Common myeloid progenitor, CD34-positive (primary cell): ENCODE measurements at regions not wholly inside any gene's neighbourhood (a gene's known extent, or its start where the extent isn't known, plus 50 kb on each side); places are given as distances from the start of the nearest gene placed in this dataset.

Experiments
- CTCF ChIA-PET: fragments of 350-600 bp; sonication (Branson Sonifier 250); formaldehyde crosslinking; loops from one replicate; lab custom pipeline; 2021; ENCODE audit warnings: antibody characterized with exemption; lab: Charles Lee
- POLR2A ChIA-PET: fragments of 350-600 bp; sonication (Branson Sonifier 250); formaldehyde crosslinking; loops from one replicate; lab custom pipeline; 2021; ENCODE audit warnings: antibody characterized with exemption; lab: Charles Lee
- DNase-seq, 3 donors: peaks; one replicate each; pipeline versions ENCODE4 v3.0.0 to v3.0.0-alpha.2; 2013
- H3K27ac ChIP-seq, 2 experiments: 1 replicate in 1 of 2; 2 replicates in 1 of 2; pipeline ENCODE4 v1.7.0; 2013; ENCODE audit warnings: inconsistent platforms in 2 of 2, low read length in 2 of 2, mild to moderate bottlenecking in 2 of 2, low read depth in 1 of 2, moderate library complexity in 1 of 2; ENCODE audit not compliant: severe bottlenecking in 2 of 2, insufficient read depth in 1 of 2, poor library complexity in 1 of 2
- H3K27me3 ChIP-seq, 5 experiments: replicated peaks in 2 of 5; 1 replicate in 3 of 5; 2 replicates in 2 of 5; pipeline versions ENCODE4 v1.6.1 to v1.7.0; 2013; ENCODE audit warnings: low read length in 4 of 5, mild to moderate bottlenecking in 2 of 5, moderate library complexity in 2 of 5, inconsistent platforms in 1 of 5; ENCODE audit not compliant: insufficient read depth in 5 of 5, control insufficient read depth in 4 of 5
- H3K36me3 ChIP-seq, 4 experiments: 1 replicate in 2 of 4; 2 replicates in 2 of 4; pipeline versions ENCODE4 v1.6.1 to v1.7.0; 2013; ENCODE audit warnings: low read length in 3 of 4, control low read depth in 1 of 4, mild to moderate bottlenecking in 1 of 4; ENCODE audit not compliant: control insufficient read depth in 4 of 4, insufficient read depth in 4 of 4
- H3K4me1 ChIP-seq, 4 experiments: 1 replicate in 3 of 4; 2 replicates in 1 of 4; pipeline versions ENCODE4 v1.6.1 to v1.7.1; 2013; ENCODE audit warnings: low read length in 3 of 4, mild to moderate bottlenecking in 3 of 4, control low read depth in 1 of 4, inconsistent platforms in 1 of 4, moderate library complexity in 1 of 4; ENCODE audit not compliant: control insufficient read depth in 4 of 4, insufficient read depth in 4 of 4; ENCODE audit errors: control extremely low read depth in 1 of 4
- H3K4me3 ChIP-seq, 7 experiments: 1 replicate in 4 of 7; 2 replicates in 3 of 7; pipeline versions ENCODE4 v1.5.1 to v1.7.0; 2013; ENCODE audit warnings: mild to moderate bottlenecking in 7 of 7, low read length in 6 of 7, moderate library complexity in 6 of 7, inconsistent platforms in 2 of 7, low read depth in 2 of 7, control low read depth in 1 of 7; ENCODE audit not compliant: insufficient read depth in 4 of 7, control insufficient read depth in 1 of 7; ENCODE audit errors: extremely low read depth in 1 of 7
- H3K9me3 ChIP-seq, 5 experiments: 1 replicate in 4 of 5; 2 replicates in 1 of 5; pipeline versions ENCODE4 v1.6.1 to v1.7.1; 2013; ENCODE audit warnings: low read length in 4 of 5, mild to moderate bottlenecking in 2 of 5, inconsistent platforms in 1 of 5, low read depth in 1 of 5, moderate library complexity in 1 of 5; ENCODE audit not compliant: control insufficient read depth in 4 of 5, insufficient read depth in 2 of 5; ENCODE audit errors: control extremely low read depth in 1 of 5
- WGBS: methylation state at CpG from one replicate; pipeline ENCODE4 v1.1.5; 2013; ENCODE audit not compliant: insufficient coverage; 5-methylcytosine and 5-hydroxymethylcytosine counted together

DNA sequence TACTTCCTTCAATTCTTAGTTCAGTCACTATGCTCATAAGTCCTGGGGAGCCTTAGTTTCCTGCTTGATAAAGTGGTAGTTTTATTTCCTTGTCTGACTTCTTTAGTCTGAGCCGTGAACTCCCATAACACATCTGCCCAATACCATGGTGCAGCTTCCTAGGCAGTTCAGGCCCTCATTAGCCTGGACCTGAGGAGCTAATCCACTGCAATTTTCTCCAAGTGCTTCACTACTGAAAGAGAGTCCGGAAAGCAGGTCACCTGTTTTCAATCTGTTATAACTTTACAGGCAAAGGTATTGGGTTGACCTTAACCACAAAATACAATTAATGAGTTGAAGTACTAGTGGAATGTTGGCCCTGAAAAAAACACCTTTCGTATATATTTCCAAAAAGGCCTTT is 245.4 kb upstream of the BOD1L1 start:
- ChIA-PET CTCF (no interaction called here), POLR2A (no interaction called here)
- H3K9me3 ChIP-seq = no peaks in the 10 kb centered on the region
- no peaks in the 10 kb centered on the region for H3K4me1 ChIP-seq
- H3K4me3 ChIP-seq = no peak overlapping the region
- WGBS = 100% methylated on average over 1 of the region's 3 CpGs
- H3K36me3 ChIP-seq = no peaks in the 10 kb centered on the region
- H3K27me3 ChIP-seq = no peaks in the 10 kb centered on the region
- no peak for DNase-seq
- no peak overlapping the region for H3K27ac ChIP-seq

GRCh38 chr4:13875181-13875580 is 247.7 kb upstream of the BOD1L1 start:
- no peaks in the 10 kb centered on the region for H3K27me3 ChIP-seq
- no peaks in the 10 kb centered on the region for H3K36me3 ChIP-seq
- DNase-seq = no peak
- no CpG with 5 or more reads among the region's 1 CpG for WGBS
- no peaks in the 10 kb centered on the region for H3K4me1 ChIP-seq
- ChIA-PET CTCF (interaction anchor here (1.1 kb wide), 1 partner anchor 24 kb away, joined by 4 read pairs; no protein-coding TSS in a partner anchor), POLR2A (no interaction called here)
- H3K4me3 ChIP-seq = no peak overlapping the region
- no peak overlapping the region for H3K27ac ChIP-seq
- no peaks in the 10 kb centered on the region for H3K9me3 ChIP-seq

GRCh38 chr4:13876131-13876530 is 248.6 kb upstream of the BOD1L1 start:
- Histone ChIP-seq H3K27me3 (no peaks in the 10 kb centered on the region), H3K36me3 (no peaks in the 10 kb centered on the region), H3K9me3 (no peaks in the 10 kb centered on the region), H3K4me3 (no peak overlapping the region), H3K27ac (no peak overlapping the region), H3K4me1 (no peaks in the 10 kb centered on the region)
- DNase-seq = no peak
- WGBS = 95% methylated on average over 2 of the region's 3 CpGs
- ChIA-PET POLR2A (no interaction called here), CTCF (interaction anchor here (0.6 to 1.1 kb wide), 2 partner anchors 23 to 273 kb away, joined by 4 read pairs; no protein-coding TSS in a partner anchor)

DNA sequence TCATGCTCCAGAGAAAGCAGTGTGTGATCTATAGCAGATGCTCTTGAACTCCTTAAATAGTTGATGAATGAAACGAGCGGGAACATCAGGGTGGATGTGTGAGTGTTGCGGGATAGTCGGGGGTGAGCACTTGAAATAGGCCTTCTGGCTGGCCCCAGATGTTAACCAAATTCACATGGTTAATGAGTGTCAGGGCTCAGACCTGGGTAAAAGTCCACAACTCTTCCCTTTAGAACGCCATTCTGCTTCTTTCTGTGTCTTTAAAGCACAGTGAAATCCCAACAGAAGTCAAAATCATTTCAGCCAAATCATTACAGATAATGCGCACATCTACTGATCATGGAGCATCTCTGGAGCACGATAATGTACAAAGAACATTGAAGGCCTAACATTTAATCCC is 249.4 kb upstream of the BOD1L1 start:
- Histone ChIP-seq H3K27ac (no peak overlapping the region), H3K4me1 (no peaks in the 10 kb centered on the region), H3K27me3 (no peaks in the 10 kb centered on the region), H3K36me3 (no peaks in the 10 kb centered on the region), H3K4me3 (no peak overlapping the region), H3K9me3 (no peaks in the 10 kb centered on the region)
- ChIA-PET POLR2A (no interaction called here), CTCF (no interaction called here)
- DNase-seq = no peak
- 96% methylated on average over 4 of the region's 7 CpGs for WGBS

DNA sequence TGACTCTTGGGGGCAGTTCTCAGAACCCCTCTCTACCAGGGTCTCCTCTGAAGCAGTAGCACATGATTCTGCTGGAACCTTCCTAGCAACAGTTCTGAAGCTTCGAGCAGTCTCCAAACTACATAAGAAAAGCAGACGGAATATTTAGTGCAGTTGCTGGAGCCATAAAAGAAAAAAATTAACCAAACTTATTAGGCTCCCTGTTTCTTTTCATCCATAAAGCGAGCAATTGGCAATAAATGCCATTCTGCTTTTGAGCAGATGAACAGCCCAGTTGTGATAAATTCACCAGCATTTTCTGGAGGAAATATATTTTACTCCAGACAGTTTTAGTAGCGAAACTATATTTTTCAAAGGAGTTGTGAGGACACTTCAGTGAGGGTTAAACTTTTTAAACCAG is 250.1 kb upstream of the BOD1L1 start:
- Histone ChIP-seq H3K9me3 (no peaks in the 10 kb centered on the region), H3K27me3 (no peaks in the 10 kb centered on the region), H3K36me3 (no peaks in the 10 kb centered on the region), H3K4me1 (no peaks in the 10 kb centered on the region), H3K27ac (no peak overlapping the region), H3K4me3 (no peak overlapping the region)
- WGBS = 100% methylated on average over 3 of the region's 4 CpGs
- DNase-seq = no peak
- POLR2A ChIA-PET = no interaction called here
- CTCF ChIA-PET = no interaction called here

- 93% methylated on average over 4 of the region's 4 CpGs for WGBS
- H3K9me3 ChIP-seq = no peaks in the 10 kb centered on the region
- no peak overlapping the region for H3K4me3 ChIP-seq
- no peaks in the 10 kb centered on the region for H3K27me3 ChIP-seq
- DNase-seq = no peak
- CTCF ChIA-PET = no interaction called here
- no peaks in the 10 kb centered on the region for H3K4me1 ChIP-seq
- H3K27ac ChIP-seq = no peak overlapping the region
- POLR2A ChIA-PET = no interaction called here
- H3K36me3 ChIP-seq = no peaks in the 10 kb centered on the region
These were observed 254.4 kb upstream of the BOD1L1 start for GRCh38 chr4:13881892-13882291.

GRCh38 chr4:13887010-13887409 is 259.5 kb upstream of the BOD1L1 start:
- CTCF ChIA-PET = no interaction called here
- whole genome bisulfite sequencing = no CpG with 5 or more reads among the region's 2 CpGs
- Histone ChIP-seq H3K4me1 (no peaks in the 10 kb centered on the region), H3K9me3 (no peaks in the 10 kb centered on the region), H3K36me3 (no peaks in the 10 kb centered on the region), H3K4me3 (no peak overlapping the region), H3K27ac (no peak overlapping the region), H3K27me3 (no peaks in the 10 kb centered on the region)
- no peak for DNase-seq
- POLR2A ChIA-PET = no interaction called here
